ENCODE measurements at regions not wholly inside any gene's neighbourhood (a gene's known extent, or its start where the extent isn't known, plus 50 kb on each side); places are given as distances from the start of the nearest gene placed in this dataset.

- Mint-ChIP-seq H3K27ac (no peak overlapping the region), H3K36me3 (ENCODE audit: low read depth) (no peaks in the 10 kb centered on the region), H3K27me3 (no peaks in the 10 kb centered on the region), H3K9me3 (peaks cover 19% of the 10 kb centered on the region), H3K4me3 (no peak overlapping the region), H3K4me1 (ENCODE audit: low read depth) (no peaks in the 10 kb centered on the region)
- intact Hi-C loops (cut with micrococcal nuclease): no loop called here
- ATAC-seq (no peak), DNase-seq (no peak)
- TF ChIP-seq CTCF (IDR thresholded peaks at IDR 0.05): no peak
- CTCF ChIA-PET: no interaction called here
- POLR2A ChIA-PET: no interaction called here
Measured at GRCh38 chr13:55245005-55245644, 1895.6 kb upstream of the PRR20A start.

GRCh38 chr13:55255236-55255635 lies 1885.5 kb upstream of the PRR20A start:
- CTCF ChIA-PET: no interaction called here
- no peak overlapping the region for H3K27ac Mint-ChIP-seq
- no peaks in the 10 kb centered on the region for H3K36me3 Mint-ChIP-seq (ENCODE audit: low read depth)

GRCh38 chr13:55263045-55263444 lies 1877.7 kb upstream of the PRR20A start:
- no peak overlapping the region for H3K27ac Mint-ChIP-seq
- H3K27me3 Mint-ChIP-seq: no peaks in the 10 kb centered on the region
- no peak overlapping the region for H3K4me3 Mint-ChIP-seq
- ATAC-seq (no peak), DNase-seq (no peak)
- CTCF ChIA-PET: no interaction called here
- H3K36me3 Mint-ChIP-seq (ENCODE audit: low read depth): no peaks in the 10 kb centered on the region
- intact Hi-C loops (cut with micrococcal nuclease): no loop called here
- POLR2A ChIA-PET: no interaction called here
- peaks cover 25% of the 10 kb centered on the region for H3K9me3 Mint-ChIP-seq
- no peaks in the 10 kb centered on the region for H3K4me1 Mint-ChIP-seq (ENCODE audit: low read depth)
- no peak for TF ChIP-seq CTCF (IDR thresholded peaks at IDR 0.05)

More at GRCh38 chr13:55255236-55255635, 1885.5 kb upstream of the PRR20A start:
- POLR2A ChIA-PET: no interaction called here
- H3K9me3 Mint-ChIP-seq: peaks cover 29% of the 10 kb centered on the region
- no peak overlapping the region for H3K4me3 Mint-ChIP-seq
- no peaks in the 10 kb centered on the region for H3K4me1 Mint-ChIP-seq (ENCODE audit: low read depth)
- DNase-seq (no peak), ATAC-seq (no peak)
- intact Hi-C loops (cut with micrococcal nuclease): no loop called here
- no peak for TF ChIP-seq CTCF (IDR thresholded peaks at IDR 0.05)
- no peaks in the 10 kb centered on the region for H3K27me3 Mint-ChIP-seq

- no peaks in the 10 kb centered on the region for H3K36me3 Mint-ChIP-seq (ENCODE audit: low read depth)
- intact Hi-C loops (cut with micrococcal nuclease): no loop called here
- H3K4me1 Mint-ChIP-seq (ENCODE audit: low read depth): no peaks in the 10 kb centered on the region
- ChIA-PET CTCF (no interaction called here), POLR2A (no interaction called here)
- no peak for DNase-seq
- H3K27ac Mint-ChIP-seq: no peak overlapping the region
- no peak overlapping the region for H3K4me3 Mint-ChIP-seq
- H3K27me3 Mint-ChIP-seq: no peaks in the 10 kb centered on the region
- peaks cover 20% of the 10 kb centered on the region for H3K9me3 Mint-ChIP-seq
- no peak for ATAC-seq
- TF ChIP-seq CTCF (IDR thresholded peaks at IDR 0.05): no peak
Measured at GRCh38 chr13:55266644-55267043, 1874.1 kb upstream of the PRR20A start.

- Mint-ChIP-seq H3K9me3 (peaks cover 30% of the 10 kb centered on the region), H3K27me3 (no peaks in the 10 kb centered on the region), H3K27ac (no peak overlapping the region), H3K36me3 (ENCODE audit: low read depth) (no peaks in the 10 kb centered on the region), H3K4me3 (no peak overlapping the region), H3K4me1 (ENCODE audit: low read depth) (no peaks in the 10 kb centered on the region)
- ATAC-seq: no peak
- no peak for TF ChIP-seq CTCF (IDR thresholded peaks at IDR 0.05)
- ChIA-PET CTCF (no interaction called here), POLR2A (no interaction called here)
- intact Hi-C loops (cut with micrococcal nuclease): no loop called here
- no peak for DNase-seq
Measured at GRCh38 chr13:55298201-55298600, 1842.5 kb upstream of the PRR20A start.
